Motor neuron (in vitro differentiated cells): ENCODE measurements at regions not wholly inside any gene's neighbourhood (a gene's known extent, or its start where the extent isn't known, plus 50 kb on each side); places are given as distances from the start of the nearest gene placed in this dataset.
"Not testable (repeated sequence)": the region's sequence is repeated elsewhere in the genome, so short reads cannot be mapped to it uniquely, and the experiment has no call there.

Experiments
- ATAC-seq, 8 experiments: fragments of 200-7000 bp; cut with Tn5 transposase; replicated peaks in 6 of 8; 2 replicates each; pipeline ENCODE4 v1.8.0; 2021; ENCODE audit warnings: mild to moderate bottlenecking in 8 of 8, moderate library complexity in 8 of 8
- H3K27ac ChIP-seq, 2 donors: fragments of 250-450 bp; sonication (Bioruptor Pico); 2 replicates each; pipeline ENCODE4 v1.9.0; 2021; ENCODE audit warnings: antibody characterized with exemption in 2 of 2, mild to moderate bottlenecking in 2 of 2, moderate library complexity in 1 of 2
- H3K4me1 ChIP-seq, 2 donors: fragments of 250-450 bp; sonication (Bioruptor Pico); replicated peaks in 1 of 2; 2 replicates each; pipeline ENCODE4 v1.6.1; 2021; ENCODE audit warnings: antibody characterized with exemption in 2 of 2, mild to moderate bottlenecking in 2 of 2, moderate library complexity in 1 of 2
- H3K4me3 ChIP-seq, 5 donors: fragments of 250-450 bp; sonication (Bioruptor Pico); 2 replicates each; pipeline ENCODE4 v1.9.0; 2021; ENCODE audit warnings: antibody characterized with exemption in 5 of 5, mild to moderate bottlenecking in 5 of 5, moderate library complexity in 4 of 5
- WGBS, 10 experiments: fragments of 450-650 bp; shearing (Covaris generic); methylation state at CpG; one replicate each; pipeline ENCODE4 v1.0.0; 2022; 5-methylcytosine and 5-hydroxymethylcytosine counted together
- in situ Hi-C, 9 experiments: fragments of 400-800 bp; cut with MboI; loops; one replicate each; pipeline ENCODE4 v1.15.0; 2021; ENCODE audit warnings: low sequenced_read_pairs in 9 of 9, low pct_unique_long_range_greater_than_20kb in 2 of 9; ENCODE audit not compliant: unreplicated experiment in 9 of 9

DNA sequence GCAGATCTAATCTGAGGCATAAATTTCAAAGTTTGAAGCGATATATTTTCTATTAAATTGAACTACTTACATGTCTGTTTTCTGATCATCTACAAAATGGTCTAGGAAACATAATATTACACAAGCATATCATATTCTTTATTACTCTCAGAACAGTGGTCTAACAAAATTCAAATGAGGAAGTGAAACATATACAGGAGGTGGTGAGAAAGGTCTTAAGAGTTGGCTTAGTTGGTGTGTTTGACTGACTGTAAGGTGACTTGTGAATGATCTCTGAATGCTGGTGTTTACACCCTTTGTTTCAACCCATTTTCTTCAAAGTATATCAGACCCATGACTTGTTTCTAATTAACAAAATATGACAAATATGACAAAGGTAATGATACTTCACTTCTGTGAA lies 1156.8 kb downstream of the SLC16A7 start:
- in situ Hi-C loops: no loop called here
- H3K4me1 ChIP-seq: no peaks in the 10 kb centered on the region
- no peak overlapping the region for H3K27ac ChIP-seq
- no peak for ATAC-seq
- H3K4me3 ChIP-seq: no peak overlapping the region
- 0 to 100% (median 60%) methylated on average over 1 of the region's 1 CpG; no CpG with 5 or more reads in 3 of the 10 experiments for WGBS, 10 experiments

GRCh38 chr12:60758224-60758623 lies 1162.4 kb downstream of the SLC16A7 start:
- in situ Hi-C loops: no loop called here
- H3K4me1 ChIP-seq: no peaks in the 10 kb centered on the region
- ATAC-seq: peak in 4 of 8 experiments; percentile 41 to 82 (median 50)
- WGBS, 10 experiments: 0 to 43% (median 11%) methylated on average over 1 of the region's 1 CpG; no CpG with 5 or more reads in 5 of the 10 experiments
- H3K27ac ChIP-seq: no peak overlapping the region
- H3K4me3 ChIP-seq: no peak overlapping the region

DNA sequence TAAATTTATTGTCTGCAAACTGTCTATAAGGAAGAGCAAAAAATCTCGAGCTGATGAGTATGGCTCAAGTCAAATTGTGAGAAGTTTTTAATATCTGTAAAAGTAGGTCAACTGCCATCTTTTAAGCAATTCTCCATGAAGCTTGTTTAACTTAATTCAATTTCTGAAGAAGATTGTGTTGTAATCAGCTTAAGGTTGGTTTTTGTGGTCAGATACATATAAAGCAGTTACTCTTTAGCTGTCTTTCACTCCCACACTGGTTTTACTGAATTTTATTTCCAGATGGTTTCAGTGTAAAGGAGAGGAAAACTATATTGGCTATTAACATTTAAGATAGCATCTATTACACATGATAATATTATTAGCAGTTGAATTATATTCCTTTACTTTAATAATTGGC lies 1165.1 kb downstream of the SLC16A7 start:
- no peak for ATAC-seq
- in situ Hi-C loops: no loop called here
- Histone ChIP-seq H3K4me3 (no peak overlapping the region), H3K4me1 (no peaks in the 10 kb centered on the region), H3K27ac (no peak overlapping the region)
- 0 to 100% (median 62%) methylated on average over 1 of the region's 1 CpG; no CpG with 5 or more reads in 2 of the 10 experiments for WGBS, 10 experiments

DNA sequence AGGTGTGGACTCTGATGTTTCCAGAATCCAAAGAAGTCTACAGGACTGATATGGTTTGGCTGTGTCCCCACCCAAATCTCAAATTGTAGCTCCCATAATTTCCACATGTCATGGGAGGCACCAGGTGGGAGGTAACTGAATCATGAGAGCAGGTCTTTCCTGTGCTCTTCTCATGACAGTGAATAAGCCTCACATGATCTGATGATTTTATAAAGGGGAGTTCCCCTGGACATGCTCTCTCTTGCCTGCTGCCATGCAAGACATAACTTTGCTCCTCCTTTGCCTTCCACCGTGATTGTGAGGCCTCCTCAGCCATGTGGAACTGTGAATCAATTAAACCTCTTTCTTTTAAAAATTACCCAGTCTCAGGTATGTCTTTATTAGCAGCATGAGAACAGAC lies 1205.3 kb downstream of the SLC16A7 start:
- H3K4me3 ChIP-seq, ATAC-seq, in situ Hi-C loops, H3K4me1 ChIP-seq, H3K27ac ChIP-seq: not testable (repeated sequence)
- WGBS, 10 experiments: 0 to 83% (median 0%) methylated on average over 1 of the region's 1 CpG; no CpG with 5 or more reads in 3 of the 10 experiments

DNA sequence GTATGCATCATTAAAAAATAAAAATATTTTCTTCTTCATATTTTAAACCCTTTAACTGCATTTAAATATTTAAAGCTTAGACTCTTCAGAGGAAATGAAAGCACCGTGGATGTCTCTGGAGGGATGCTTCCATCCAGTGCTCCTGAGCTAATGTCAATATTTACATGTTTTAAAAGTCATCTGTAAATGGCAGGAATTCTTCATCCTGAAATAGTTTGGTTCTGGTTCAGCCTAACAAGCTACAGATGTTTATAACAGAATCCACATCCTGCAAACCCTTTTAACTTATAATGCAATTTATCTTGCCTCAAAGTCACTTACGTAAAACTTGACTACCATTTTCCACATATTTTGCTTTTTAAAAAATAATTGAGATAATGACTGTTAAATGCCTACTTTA lies 1207.3 kb downstream of the SLC16A7 start:
- Histone ChIP-seq H3K4me1 (no peaks in the 10 kb centered on the region), H3K27ac (no peak overlapping the region), H3K4me3 (no peak overlapping the region)
- in situ Hi-C loops: no loop called here
- 5 to 92% (median 67%) methylated on average over 1 to 2 of the region's 2 CpGs; no CpG with 5 or more reads in 2 of the 10 experiments for WGBS, 10 experiments
- no peak for ATAC-seq

GRCh38 chr12:60805364-60805763 lies 1209.5 kb downstream of the SLC16A7 start:
- H3K4me1 ChIP-seq: no peaks in the 10 kb centered on the region
- no peak overlapping the region for H3K4me3 ChIP-seq
- no peak for ATAC-seq
- WGBS, 10 experiments: 0 to 83% (median 71%) methylated on average over 1 to 4 of the region's 4 CpGs; no CpG with 5 or more reads in 1 of the 10 experiments
- no peak overlapping the region for H3K27ac ChIP-seq
- in situ Hi-C loops: no loop called here

GRCh38 chr12:60819794-60820193 lies 1224.0 kb downstream of the SLC16A7 start:
- Histone ChIP-seq H3K4me1 (peaks cover 0 to 17% of the 10 kb centered on the region in 2 donors), H3K27ac (no peak overlapping the region), H3K4me3 (no peak overlapping the region)
- WGBS, 10 experiments: 0 to 100% (median 83%) methylated on average over 1 of the region's 1 CpG
- no peak for ATAC-seq
- in situ Hi-C loops: no loop called here

- H3K4me3 ChIP-seq: no peak overlapping the region
- ATAC-seq: peak in 5 of 8 experiments; percentile 41 to 88 (median 58)
- in situ Hi-C loops: no loop called here
- H3K27ac ChIP-seq: no peak overlapping the region
- 0 to 92% (median 48%) methylated on average over 2 to 4 of the region's 4 CpGs for WGBS, 10 experiments
- H3K4me1 ChIP-seq: peaks cover 0 to 17% of the 10 kb centered on the region in 2 donors
Measured at GRCh38 chr12:60822580-60822979, 1226.8 kb downstream of the SLC16A7 start.

GRCh38 chr12:60830381-60830780 lies 1234.6 kb downstream of the SLC16A7 start:
- Histone ChIP-seq H3K4me1 (no peaks in the 10 kb centered on the region), H3K27ac (no peak overlapping the region), H3K4me3 (no peak overlapping the region)
- 1 to 87% (median 74%) methylated on average over 1 to 2 of the region's 2 CpGs for WGBS, 10 experiments
- no peak for ATAC-seq
- in situ Hi-C loops: no loop called here

GRCh38 chr12:60832290-60832689 lies 1236.5 kb downstream of the SLC16A7 start:
- in situ Hi-C loops: no loop called here
- Histone ChIP-seq H3K27ac (no peak overlapping the region), H3K4me3 (no peak overlapping the region), H3K4me1 (no peaks in the 10 kb centered on the region)
- no peak for ATAC-seq
- WGBS, 10 experiments: 11 to 95% (median 84%) methylated on average over 3 to 4 of the region's 4 CpGs

- Histone ChIP-seq H3K4me1 (no peaks in the 10 kb centered on the region), H3K27ac (no peak overlapping the region), H3K4me3 (no peak overlapping the region)
- ATAC-seq: no peak
- in situ Hi-C loops: no loop called here
Measured at GRCh38 chr12:60834372-60834771, 1238.5 kb downstream of the SLC16A7 start.

GRCh38 chr12:60834806-60835205 lies 1239.0 kb downstream of the SLC16A7 start:
- ATAC-seq: no peak

GRCh38 chr12:60836651-60837050 lies 1240.8 kb downstream of the SLC16A7 start:
- in situ Hi-C loops: no loop called here

More at GRCh38 chr12:60834806-60835205, 1239.0 kb downstream of the SLC16A7 start:
- no peak overlapping the region for H3K4me3 ChIP-seq
- WGBS, 10 experiments: 0 to 100% (median 79%) methylated on average over 1 to 3 of the region's 3 CpGs; no CpG with 5 or more reads in 1 of the 10 experiments
- in situ Hi-C loops: no loop called here
- H3K27ac ChIP-seq: no peak overlapping the region
- no peaks in the 10 kb centered on the region for H3K4me1 ChIP-seq

DNA sequence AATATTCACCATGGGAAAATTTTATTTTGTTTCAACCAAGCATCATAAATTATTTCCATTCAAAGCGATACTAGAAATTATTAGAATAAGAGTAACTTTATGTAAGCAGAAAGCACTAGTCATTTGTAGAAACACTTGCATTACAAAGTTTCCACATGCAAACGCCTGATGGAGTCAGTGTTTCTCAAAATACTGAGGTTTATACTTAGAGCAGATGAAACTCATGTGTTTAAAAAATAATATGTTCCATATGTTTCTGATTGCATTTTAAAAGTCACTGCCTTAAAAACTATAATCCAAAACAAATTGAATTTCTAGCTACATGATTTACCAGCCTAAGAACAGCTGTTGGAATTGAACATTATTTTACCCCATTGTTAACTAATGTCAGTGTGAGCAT lies 1246.4 kb downstream of the SLC16A7 start:
- no peak for ATAC-seq
- WGBS, 10 experiments: 0 to 94% (median 73%) methylated on average over 1 to 2 of the region's 2 CpGs
- H3K4me1 ChIP-seq: no peaks in the 10 kb centered on the region
- in situ Hi-C loops: no loop called here
- no peak overlapping the region for H3K4me3 ChIP-seq
- H3K27ac ChIP-seq: no peak overlapping the region

More at GRCh38 chr12:60836651-60837050, 1240.8 kb downstream of the SLC16A7 start:
- H3K4me1 ChIP-seq: no peaks in the 10 kb centered on the region
- no peak overlapping the region for H3K27ac ChIP-seq
- no peak overlapping the region for H3K4me3 ChIP-seq
- 20 to 100% (median 86%) methylated on average over 1 of the region's 1 CpG; no CpG with 5 or more reads in 3 of the 10 experiments for WGBS, 10 experiments
- no peak for ATAC-seq
